HPDE6-E6E7 (cell line): ENCODE measurements at regions not wholly inside any gene's neighbourhood (a gene's known extent, or its start where the extent isn't known, plus 50 kb on each side); places are given as distances from the start of the nearest gene placed in this dataset.

Experiments used
- DNase-seq: peaks from one replicate; pipeline ENCODE4 v3.0.0; 2011; ENCODE audit warnings: missing footprints; ENCODE audit errors: extremely low spot score

DNA sequence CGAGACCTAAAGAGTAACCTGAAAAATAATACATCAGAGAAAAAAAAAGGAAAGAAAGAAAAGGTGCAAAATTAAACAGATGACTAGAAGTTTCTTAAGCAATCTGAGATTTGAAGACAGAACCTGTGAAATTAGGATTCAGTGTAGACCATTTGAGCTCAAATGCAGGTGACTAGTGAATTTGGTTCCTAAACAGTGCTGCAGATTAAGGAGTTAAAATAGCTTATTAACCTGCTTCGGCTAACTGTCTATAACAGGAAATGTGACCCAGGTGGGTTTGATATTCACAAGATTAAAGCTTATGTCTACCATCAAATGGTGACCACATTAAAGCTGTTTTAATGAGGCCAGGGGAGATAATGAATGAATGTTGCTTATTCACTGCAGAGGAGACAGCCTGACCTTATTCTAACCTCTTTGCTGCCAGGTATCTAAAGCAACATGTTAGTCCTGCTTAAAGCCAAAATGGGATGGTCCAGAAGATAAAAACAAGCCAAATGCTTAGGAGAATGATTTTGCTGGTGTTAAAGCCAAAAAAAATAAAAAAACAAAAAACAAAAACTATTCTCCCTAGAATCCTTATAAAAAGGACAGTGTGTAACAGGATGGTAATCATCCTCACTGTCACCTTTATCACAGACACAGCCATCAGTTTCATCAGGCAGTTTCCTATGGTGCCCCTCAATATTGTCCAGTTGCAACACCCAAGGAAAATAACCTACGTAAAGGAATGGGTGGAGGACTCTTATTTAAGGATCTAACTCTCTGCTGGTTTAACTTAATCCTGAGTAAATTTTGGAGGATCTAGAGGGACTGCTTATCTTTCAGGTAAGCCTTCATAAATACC is 769.0 kb upstream of the ZEB2 start:
- no peak for DNase-seq

DNA sequence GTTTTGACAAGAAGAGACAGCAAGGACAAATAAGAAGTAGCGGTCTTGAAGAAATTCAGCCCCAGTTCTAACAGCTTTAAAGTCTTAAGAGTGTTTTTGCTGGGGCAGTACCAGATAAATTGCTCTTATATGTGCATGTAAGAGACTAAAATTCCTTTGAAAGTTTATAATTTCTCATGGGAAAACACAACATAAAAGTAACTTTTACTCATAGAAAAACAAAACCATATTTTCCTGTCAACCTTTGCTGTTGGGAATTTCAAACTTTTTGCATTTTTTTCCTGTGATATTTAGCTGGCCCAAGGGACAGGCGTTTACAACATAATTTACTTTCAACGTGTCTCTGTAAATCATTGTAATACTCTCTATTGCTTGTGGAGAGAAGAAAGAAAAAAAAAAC is 767.8 kb upstream of the ZEB2 start:
- DNase-seq: no peak

GRCh38 chr2:145286716-145287275 is 766.9 kb upstream of the ZEB2 start:
- DNase-seq: no peak

DNA sequence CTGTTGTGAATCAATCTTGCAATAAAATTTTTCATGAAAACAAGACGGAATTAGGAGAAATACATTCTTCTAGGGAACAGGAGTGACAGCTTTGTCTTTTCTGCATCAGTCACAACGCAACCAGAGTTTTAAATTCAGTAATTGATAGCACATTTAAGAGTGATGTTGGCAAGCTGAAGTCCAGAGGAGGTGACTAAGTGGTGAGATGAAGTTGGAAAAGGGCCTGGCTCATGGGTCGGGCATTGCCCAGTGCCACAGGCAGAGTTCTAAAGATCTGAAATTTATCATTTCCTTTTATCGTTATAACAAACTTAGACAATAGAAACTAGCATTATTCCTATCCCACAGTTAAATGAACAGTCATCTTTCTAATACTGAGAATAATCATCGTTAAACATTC is 764.6 kb upstream of the ZEB2 start:
- DNase-seq: no peak

GRCh38 chr2:145283131-145283530 is 763.2 kb upstream of the ZEB2 start:
- no peak for DNase-seq

- DNase-seq: no peak
Observed at GRCh38 chr2:145277922-145278321, 758.0 kb upstream of the ZEB2 start.

DNA sequence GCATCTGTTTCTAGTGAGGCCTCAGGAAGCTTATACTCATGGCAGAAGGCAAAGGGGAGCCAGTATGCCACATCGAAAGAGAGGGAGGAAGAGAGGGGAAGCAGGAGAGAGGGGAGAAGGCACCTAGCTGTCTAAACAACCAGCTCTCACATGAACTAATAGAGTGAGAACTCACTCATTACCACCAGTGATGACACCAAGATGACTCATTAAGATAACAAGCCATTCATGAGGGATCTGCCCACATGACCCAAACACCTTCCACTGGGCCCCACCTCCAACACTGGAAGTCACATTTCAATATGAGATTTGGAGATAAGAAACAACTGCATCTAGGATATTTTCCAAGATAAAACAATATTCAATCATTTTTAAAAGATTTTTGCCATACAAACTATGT is 753.9 kb upstream of the ZEB2 start:
- DNase-seq: peak; percentile 2

GRCh38 chr2:145268931-145269330 is 749.0 kb upstream of the ZEB2 start:
- no peak for DNase-seq

DNA sequence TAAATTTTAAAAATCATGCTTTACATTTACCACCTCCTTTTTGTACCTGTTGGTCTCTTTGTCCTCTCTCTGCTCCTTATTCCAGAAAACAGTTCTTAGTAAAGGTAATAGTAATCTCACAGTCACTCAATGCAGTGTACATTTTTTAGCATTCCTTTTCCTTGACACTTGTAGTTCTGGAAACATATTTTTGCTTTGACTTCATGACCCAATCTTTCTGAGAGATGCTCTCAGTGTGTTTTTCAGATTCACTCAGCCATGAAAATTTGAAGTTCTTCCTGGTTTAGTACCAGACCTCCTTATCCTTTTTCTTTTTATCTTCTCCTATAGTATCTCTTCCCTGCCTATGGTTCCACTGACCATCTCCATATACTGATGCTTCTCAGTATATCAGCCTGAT is 747.5 kb upstream of the ZEB2 start:
- no peak for DNase-seq

DNA sequence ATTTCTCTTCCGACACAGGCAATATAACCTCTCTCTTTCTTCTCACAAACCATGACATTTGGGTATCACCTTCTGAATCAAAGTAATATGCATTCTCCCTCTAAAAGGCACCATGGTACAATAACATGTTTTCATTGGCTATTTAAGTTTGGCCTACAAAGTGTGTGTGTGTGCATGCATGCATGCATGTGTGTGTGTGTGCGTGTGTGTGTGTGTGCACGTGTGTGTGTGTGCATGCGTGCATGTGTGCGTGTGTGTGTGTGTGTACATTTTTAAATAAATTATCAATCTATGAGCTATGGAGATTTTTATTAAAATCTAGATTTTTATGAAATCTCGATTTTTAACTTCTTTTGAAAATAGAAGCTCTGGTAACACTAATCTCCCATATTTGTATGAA is 745.3 kb upstream of the ZEB2 start:
- DNase-seq: no peak

GRCh38 chr2:145260674-145261073 is 740.8 kb upstream of the ZEB2 start:
- no peak for DNase-seq

DNA sequence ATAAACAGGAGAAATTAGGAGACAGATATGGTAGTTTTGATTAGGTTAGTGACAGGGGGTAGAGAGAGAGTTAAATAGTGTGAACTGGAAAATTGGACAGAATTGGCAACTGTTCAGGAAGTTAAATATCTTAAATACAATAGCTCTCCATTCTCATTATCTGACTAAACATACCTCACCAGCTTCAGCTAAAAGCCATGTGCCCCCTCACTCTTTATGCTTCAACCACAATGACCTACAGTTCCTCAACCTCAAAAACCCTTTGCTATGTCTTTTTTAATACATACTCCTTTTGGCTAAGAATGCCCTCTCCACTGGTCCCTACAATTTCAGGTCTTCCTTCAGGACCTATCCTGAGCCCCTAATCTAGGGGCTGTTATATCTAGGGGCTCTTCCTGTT is 740.2 kb upstream of the ZEB2 start:
- DNase-seq: no peak

DNA sequence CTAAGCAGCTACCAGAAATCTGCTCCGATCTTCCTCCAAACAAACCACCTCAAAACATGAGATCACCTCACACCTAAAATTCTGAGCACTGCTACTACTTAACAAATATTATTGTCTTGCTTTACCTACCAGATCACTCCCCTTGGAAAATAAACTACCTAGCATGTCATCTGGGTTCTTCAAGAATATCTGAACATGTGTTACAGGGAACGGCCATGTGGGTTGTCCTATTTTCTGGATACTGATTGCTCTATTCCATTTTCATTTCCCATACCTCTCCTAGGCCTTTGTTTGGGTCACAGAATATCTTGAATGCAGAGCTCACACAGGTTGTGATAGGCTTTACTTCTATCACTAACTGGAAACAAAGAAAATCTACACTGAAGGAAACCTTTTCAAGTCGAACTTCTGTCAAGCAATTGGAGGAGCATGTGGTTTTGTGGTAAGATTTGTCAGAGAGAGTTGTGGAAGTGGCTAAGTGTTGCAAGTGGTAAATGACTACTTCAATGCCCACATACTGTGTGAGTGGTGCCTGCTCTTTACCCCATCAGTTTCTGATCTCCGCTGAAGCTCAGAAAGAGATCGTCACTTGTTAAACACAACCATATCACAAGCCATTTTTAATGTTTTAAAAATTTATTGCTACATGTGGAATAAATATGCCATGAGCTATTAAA is 739.1 kb upstream of the ZEB2 start:
- no peak for DNase-seq

DNA sequence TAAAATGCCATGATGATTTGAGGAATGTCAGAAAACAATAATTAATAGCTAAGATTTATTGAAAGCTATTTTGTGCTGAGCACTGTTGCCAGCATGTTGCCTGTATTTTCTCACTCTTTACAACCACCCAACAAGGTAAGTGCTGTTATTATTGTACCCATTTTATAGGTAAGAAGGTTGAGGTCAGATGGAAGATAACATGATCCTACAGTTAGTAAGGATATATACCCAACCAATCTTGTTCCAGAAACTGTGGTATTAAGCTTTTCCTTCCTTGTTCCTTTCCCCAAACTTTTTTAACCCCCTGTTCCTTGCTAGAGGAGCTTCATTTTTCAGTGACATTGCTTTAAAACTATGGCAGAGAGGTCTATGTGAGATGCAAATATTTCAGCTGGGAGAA is 738.0 kb upstream of the ZEB2 start:
- no peak for DNase-seq

- no peak for DNase-seq
Observed at GRCh38 chr2:145256551-145256950, 736.6 kb upstream of the ZEB2 start.

DNA sequence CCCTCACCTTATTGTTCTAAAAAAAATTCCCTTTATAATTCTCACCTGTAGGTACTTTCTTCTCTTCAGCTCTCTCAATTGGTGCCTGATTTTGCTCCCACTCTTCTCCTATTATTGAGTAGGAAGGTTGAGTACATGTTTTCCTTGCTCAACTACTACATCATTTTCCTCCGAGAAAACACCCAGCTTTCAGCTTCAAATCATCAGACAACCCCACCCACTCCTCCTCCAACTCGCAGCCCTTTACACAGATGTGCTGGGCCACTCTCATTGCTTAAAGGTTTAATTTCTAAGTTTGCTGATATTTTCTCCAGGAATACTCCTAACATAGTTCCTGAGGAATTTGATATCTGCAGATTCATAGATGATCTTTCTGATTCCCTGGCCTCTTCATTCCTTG is 734.4 kb upstream of the ZEB2 start:
- DNase-seq: no peak

DNA sequence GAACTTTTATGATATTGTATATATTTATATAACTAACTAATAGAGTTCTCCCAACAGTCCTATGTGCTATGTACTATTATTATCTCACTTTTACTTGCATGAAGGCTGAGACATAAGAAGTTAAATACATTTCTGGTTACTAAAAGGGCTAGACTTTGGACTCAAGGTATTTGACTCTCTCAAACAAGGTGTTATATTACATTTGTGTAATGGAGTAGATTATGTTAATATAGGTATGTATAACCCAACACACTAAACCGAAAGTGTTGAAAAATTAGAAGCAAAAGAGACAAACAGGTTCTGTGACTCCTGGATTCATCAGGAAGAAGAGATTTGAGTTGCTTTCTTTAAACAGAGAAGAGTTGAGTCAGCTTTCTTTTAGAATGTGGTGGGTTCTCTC is 733.6 kb upstream of the ZEB2 start:
- peak; percentile 3 for DNase-seq

DNA sequence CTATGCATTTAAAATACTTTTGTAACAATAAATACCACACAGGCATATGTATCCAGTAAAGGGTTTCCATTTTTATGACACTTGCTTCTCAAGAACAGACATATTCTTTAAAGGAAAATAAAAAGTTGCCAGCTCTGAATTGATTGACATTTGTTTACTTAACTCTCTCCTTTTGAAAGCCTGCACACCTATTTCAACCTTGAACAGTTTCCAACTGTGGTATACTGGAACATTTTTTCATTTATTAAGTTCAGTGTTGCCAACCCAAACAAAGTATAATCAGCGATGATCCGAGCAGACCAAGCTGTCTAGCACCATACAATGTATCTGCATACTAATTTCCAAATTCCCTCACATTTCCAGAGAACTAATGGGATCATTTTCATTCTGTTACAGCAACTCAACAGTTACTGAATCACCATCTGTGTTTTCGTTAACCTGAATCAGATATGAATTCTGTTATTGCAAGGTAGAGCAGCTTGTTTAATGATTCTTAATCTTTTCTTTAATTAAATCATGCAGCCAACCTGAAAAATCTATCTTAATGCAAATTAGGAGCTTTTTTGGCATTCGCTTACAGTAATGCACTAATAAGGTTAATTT is 725.5 kb upstream of the ZEB2 start:
- DNase-seq: no peak

- no peak for DNase-seq
Observed at GRCh38 chr2:145235312-145235711, 715.4 kb upstream of the ZEB2 start.

DNA sequence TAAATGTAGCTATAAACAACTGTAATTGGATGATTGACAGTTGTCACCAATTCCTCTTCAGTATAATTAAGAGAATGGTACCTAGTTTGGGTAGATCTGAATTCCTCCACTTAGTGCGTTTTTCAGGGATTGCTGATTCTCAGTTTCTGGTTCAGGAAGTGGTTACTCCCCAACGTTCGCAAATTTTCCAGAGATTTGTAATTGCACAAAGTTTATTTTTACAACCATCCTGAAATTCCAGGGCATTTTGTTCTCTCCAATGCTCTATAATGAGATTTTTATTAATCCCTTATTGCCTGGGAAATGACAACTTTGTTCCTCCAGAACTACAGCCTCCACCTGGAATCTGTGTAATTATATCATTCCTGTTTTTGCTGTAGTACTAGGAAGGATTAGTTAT is 710.6 kb upstream of the ZEB2 start:
- no peak for DNase-seq

DNA sequence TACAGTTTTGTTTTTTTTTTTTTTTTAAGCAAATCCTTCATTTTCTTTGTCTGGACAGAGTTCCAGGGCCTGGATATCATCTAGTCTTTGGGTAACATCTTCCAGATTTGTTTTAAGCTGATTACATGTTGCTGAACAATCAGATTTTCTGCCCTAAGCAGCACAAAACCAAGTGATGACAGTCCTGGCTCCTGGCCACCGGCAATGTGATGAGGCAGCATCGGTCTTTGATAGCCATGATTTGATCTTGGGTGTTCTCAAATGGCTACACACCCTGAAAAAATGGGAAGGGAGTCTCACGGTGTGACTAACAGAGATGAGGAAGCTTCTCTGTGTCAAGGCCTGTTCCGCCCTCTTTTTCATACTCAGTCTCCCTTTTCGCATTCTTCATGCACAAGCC is 708.6 kb upstream of the ZEB2 start:
- DNase-seq: no peak

DNA sequence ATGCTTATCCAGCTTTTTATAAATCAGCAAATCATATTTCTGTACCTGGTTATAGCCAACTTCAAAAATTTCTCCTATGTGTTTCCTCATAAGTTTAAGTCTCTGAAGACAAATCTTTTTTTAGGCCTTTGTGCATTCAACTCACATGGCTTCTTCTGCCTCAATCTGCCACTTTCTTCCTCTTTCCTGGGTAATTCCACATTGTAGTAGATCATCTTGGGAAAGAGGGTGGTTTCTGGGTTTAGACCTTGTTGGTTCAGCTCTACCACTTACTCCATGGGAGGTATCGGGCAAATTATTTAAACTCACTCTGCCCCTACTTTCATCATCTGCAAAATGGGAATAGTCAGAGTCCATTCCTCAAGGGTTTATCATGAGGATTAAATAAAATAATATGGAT is 707.0 kb upstream of the ZEB2 start:
- no peak for DNase-seq

GRCh38 chr2:145221516-145221915 is 701.6 kb upstream of the ZEB2 start:
- DNase-seq: no peak
